ENCODE measurements at regions not wholly inside any gene's neighbourhood (a gene's known extent, or its start where the extent isn't known, plus 50 kb on each side); places are given as distances from the start of the nearest gene placed in this dataset.
A peak's percentile ranks its signal among the peaks of the same experiment; 100 is the strongest.
"Not testable (repeated sequence)": the region's sequence is repeated elsewhere in the genome, so short reads cannot be mapped to it uniquely, and the experiment has no call there.

DNA sequence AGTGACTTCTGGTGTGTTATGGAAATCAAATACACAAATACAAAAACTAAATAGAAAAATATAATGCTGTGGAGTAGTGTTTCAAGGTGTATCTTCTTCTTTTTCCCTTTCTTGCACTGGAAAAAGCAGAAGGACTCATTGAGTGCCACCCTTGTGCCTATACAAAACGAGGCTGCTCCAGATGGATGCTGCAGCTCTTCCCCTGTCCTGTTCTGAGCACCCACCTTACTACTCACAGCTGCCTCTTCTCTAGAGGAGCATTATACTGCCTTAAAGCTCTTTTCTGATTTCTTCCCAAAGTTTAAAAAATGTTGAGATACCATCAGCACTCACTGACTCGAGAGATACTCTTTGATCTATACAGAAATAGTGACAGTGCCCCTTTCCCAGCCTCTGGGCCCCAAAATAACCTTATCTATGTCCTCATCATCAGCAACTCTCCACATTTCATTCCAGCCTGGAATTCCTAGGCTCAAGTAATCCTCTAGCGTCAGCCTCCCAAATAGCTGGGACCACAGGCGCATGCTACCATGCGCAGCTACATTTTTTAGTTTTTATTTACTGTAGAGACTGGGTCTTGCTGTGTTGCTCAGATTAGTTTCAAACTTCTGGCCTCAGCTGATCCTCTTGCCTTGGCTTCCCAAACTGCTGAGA is 1356.1 kb upstream of the NRXN1 start:
- no peak for DNase-seq (ENCODE audit: low spot score)

DNA sequence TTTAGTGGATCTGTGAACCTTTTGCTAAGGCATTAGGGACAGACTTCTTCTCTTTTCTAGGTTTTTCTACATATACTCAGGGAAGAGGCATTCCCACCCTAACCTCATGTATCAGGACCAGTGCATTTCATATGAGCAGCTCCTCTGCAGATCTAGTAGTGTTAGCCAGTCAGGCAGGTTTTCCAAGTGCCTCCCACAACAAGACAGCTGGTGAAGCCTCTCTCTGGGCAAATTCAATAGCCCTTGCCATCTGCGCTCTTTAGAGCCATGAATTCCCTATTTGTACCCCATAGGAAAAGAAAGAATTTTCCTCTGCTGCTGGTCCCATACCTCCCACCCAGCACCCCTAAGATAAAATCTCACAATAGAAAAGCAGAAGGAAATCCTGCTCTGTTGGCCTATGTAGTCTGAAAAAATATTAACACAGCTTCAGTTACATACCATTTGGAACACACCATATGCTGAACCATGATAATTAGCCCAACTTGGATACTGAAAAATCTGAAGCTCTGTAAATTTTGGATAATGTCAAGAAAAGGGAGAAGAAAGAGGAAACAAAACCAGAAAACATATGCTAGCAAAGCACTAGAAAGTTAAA is 1354.6 kb upstream of the NRXN1 start:
- peak; percentile 2 for DNase-seq (ENCODE audit: low spot score)

DNA sequence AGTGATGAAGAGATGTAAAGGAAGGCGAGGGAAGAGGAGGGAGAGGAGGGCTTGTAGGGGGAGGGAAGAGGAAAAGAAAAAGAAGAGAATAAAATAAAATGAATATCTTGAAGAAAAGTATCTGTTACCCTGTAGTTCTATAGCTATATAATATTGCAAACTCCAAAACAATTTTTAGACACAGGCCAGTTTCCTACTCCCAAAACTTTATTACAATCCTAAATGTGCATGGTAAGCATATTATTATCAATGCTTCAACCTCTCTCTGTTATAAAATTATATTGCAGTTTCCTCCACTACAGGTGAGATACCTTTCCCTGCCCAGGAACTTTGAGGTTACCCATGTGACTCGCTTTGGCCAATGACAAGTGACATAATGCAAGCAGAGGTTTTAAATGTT is 1351.6 kb upstream of the NRXN1 start:
- DNase-seq (ENCODE audit: low spot score), result no peak

DNA sequence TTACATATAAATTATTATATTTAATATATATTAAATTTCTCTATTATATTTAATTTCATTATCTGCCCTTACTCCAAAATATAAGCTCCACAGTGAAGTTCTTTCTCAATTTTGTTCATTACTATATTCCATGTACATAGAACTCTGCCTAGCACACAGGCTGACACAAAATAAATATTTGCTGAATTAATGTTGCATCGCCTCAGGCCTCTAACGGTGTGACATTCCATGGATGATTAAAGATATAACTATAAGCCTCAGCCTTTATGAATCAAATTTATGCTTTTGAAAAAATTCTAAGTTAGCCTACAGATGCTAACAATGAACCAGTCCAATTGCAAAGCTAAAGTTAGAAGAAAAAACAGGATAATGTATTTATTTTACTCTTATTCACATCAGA is 1337.2 kb upstream of the NRXN1 start:
- no peak for DNase-seq (ENCODE audit: low spot score)

DNA sequence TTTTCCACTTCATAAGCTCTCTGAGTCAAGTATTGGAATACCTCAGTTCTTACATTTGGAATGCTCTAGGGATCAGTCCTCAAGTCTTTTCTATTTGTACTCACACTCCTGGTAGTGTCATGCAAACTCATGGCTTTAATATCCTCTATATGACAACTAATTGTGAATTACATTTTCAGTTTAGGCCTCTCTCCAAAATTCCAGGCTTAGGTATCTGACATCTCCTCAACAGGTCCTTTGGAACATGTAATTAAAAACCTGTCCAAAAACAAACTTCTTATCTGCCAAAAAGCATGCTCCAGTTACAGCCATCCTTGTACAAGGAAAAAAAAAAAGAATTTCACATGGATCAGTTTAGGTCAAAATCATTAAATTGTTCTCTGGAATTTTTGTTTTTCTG is 1336.2 kb upstream of the NRXN1 start:
- DNase-seq (ENCODE audit: low spot score), result no peak

DNA sequence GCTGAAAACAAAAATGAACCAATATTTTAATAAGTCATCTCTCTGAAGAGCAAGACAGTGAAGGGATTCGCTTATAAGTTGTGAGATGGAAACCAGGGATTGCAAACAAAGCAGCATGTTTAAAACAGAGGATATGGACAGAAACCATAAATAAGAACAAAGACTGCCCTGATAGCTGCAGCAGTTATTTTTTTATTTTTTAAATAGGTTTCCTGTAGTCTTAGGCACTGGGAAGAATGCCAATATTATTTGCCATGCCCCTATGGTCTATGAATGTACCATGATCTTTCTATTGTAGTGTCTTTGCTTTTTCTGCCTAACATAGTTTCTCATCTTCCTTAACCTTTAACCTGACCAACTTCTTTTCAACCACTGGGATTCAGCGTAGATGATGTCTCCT is 1334.0 kb upstream of the NRXN1 start:
- no peak for DNase-seq (ENCODE audit: low spot score)

DNA sequence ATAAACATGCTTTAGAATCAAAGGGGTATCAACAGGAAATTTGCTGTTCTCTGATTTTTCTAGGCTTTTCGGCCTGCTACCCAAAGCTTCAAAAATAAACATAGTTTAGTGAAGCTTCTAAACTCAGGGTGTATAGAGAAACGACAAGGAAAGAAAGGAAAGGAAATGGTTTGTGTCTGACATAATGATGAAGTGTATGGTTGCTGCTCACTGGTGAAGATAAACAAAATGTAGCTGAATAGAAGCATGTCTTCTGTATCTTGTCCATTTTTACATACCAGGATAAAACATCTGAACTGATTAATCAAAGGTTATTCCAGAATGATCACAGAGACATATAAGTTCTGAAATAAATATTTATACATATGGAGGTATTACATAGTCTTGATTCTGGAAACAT is 1324.6 kb upstream of the NRXN1 start:
- DNase-seq (ENCODE audit: low spot score), result no peak

DNA sequence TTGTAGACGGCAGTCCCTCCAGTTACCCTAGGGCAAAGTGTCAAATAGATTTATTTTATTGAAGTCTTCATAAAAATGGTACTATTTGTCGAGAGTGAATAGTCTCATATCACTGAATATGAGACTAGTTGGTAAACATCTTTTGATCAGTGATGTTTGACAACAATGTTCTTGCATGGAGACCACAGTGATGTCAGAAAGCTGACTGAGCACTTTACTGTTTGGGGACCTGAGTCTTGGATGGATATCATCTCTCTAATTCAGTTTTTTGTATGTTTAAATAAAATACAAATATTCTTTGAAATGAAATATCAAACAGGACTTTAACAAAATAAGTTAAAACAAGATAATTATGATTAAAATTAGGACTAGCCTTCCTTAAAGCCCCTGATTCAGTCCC is 1315.4 kb upstream of the NRXN1 start:
- DNase-seq (ENCODE audit: low spot score), result no peak

DNA sequence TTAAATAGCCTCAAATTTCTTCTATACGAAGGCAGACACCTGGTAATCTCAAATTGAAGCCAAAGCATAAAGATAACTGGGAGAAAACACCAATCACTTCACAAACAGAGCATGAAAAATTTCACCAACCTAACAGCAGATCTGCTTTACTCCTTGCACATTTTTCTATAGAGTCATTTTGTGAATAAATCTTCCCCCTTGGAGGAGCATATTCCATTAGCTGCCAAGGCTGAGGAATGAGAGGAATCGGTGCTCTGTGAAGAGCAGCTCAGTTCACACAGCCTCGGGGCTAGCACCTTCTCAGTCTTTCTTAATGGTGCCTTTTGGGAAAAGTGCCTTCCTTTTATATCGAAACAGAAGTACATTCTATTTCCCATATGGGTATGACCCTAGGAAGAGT is 1313.7 kb upstream of the NRXN1 start:
- DNase-seq (ENCODE audit: low spot score), result no peak

DNA sequence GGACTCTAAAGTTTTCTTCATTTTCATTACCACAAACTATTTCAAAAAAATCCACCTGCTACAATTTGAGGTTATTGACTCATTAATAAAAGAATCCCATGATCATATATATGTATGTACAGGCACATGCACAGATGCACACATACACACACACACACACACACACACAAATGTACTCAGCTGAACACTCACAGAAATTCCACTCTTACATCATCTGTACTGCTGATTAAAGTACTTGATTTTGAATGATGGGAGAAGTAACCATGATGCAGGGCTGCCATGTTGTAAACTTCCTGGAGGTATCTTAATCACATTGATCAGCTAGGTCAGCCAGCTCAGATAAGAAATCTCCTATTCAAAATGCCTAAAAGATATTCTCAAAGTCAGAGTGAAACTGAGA is 1313.2 kb upstream of the NRXN1 start:
- DNase-seq (ENCODE audit: low spot score), result no peak

DNA sequence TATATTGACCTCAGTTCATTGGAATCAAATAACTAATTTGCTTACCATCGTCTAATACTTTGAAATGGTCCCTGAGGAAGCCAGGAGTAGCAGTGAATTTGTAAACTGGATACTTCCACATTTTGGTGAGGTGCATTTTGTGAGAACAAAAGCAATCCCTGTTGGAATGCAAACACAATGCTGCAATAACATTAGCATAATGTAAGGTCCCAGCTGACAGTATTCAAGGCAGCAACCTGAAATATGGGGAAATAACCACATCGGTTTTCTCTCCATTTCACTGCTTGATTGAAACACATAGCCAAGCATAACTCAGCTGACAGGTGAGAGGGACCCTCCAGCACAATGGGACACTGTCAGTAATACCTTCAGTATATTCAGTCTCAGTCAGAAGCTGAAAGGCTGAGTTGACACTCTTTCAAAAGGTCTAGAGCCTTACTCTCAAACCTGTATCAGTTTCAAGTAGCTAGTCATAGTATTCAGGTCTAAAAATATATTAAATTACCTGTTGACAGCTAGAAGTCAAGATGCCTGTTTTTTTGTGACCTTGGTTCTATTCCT is 1311.9 kb upstream of the NRXN1 start:
- DNase-seq (ENCODE audit: low spot score), result no peak

DNA sequence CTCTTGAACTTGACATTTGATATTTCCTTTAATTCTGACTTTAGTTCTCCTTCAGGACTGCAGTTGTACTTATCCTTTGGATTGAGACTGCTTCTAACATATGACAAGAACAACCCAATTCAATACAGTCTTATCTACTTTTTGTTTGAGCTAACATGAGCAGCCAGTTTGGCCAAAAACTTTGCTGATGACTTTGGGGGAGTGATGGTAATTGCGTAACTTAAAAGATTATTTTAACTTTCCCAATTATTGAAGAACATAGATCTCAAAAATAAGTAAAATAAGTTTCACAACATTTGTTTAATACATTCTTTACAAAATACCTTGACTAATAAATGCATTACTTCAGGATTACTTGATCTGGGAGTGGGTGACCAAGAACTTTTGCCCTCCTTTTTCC is 1311.1 kb upstream of the NRXN1 start:
- no peak for DNase-seq (ENCODE audit: low spot score)

DNA sequence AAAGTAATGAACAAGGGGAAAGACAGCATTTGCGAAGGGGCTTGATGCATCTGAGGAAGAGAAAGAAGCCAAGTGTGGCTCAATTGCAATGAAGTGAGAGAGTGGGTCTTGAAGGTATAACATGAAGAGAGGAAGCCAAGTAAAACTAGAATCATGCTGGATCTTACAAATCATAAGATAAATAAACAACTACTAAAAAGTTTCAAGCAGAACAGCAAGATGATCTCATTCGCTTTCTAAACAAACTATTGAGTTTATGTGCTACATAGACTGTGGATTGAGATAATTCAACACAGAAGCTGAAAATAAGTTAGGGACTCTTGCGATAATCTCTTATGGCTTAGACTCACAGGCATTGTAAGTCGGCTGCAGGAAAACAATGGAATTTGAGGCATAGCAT is 1310.5 kb upstream of the NRXN1 start:
- no peak for DNase-seq (ENCODE audit: low spot score)

DNA sequence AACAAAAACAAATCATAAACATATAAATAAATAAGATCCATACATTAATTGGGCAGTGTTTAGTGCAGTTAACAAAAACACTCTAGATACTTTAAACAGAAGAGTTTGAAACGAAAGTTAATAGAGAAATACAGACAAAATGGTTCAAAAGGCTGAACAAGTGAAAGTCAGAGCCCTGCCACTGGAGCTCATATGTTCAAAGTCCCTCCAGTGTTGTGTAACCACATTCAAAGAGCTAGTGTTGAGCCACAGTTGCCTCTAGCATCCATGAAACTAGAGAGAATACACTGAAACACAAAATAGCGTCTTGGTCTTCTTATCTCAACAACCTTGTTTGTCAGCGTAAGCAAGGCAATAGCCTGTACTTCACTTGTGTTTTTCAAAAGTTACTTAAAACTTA is 1309.8 kb upstream of the NRXN1 start:
- DNase-seq (ENCODE audit: low spot score), result no peak

DNA sequence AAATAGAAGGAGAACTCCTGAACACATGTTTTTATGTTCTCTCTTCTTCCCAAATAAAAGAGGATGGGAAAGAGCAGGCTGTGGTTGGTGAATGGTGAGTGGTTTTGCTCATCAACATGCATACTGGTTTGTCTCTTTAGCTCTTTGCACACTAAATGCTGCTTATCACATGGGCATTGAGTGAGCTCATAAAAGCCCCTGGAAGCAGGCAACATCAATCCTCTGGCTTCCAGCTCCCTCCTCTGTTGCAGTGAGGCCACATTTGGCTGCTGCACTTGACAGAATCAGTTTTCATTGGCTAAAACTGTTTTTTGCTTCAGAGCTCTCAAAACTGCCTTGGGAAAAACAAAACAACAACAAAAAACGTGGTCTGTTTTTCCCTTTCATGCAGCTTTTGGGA is 1308.2 kb upstream of the NRXN1 start:
- DNase-seq (ENCODE audit: low spot score), result no peak

DNA sequence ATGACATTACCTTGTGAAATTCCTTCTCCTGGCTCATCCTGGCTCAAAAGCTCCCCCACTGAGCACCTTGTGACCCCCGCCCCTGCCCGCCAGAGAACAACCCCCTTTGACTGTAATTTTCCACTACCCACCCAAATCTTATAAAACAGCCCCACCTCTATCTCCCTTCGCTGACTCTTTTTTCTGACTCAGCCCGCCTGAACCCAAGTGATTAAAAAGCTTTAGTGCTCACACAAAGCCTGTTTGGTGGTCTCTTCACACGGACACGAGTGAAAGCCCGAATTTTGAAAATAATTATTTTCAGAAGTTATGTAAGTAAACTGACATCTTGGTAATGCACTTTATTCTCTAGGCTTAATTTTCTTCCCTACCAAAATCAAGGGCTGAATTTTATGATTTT is 1305.9 kb upstream of the NRXN1 start:
- not testable (repeated sequence) for DNase-seq (ENCODE audit: low spot score)

DNA sequence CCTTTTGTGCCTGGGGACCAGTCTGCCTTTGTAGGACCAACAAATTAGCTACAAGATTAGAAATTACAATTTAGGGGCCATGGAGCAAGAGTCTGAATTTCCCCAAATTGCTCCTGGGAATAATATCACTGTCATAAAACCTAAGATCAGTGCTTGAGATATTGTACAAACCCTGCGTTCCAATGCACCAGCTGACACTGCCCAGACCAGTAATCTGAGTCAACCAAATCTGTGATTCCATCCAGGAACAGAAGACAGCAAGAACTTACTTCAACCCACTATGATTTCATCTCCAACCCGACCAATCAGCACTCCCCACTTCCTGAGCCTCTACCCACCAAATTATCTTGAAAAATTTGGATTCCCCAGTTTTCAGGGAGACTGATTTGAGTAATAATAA is 1305.0 kb upstream of the NRXN1 start:
- DNase-seq (ENCODE audit: low spot score), result no peak

DNA sequence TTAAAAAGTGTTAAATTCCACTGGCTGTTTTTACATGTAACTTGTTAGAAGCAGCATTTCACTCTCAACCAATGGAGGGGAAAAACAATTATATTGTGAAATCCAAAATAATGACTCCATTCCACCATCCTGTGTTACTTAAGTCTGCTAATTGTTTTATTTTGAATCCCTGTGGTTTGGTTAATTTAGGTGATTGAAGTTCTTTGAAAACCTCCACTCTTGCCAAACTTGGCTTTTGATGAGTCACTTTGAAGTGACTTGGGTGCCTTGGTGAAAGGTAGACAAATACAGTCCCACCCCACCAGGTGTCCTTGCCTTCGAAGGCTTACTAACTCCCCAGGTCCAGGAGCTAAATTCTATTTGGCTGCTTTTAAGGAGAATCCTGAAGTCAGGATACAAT is 1303.8 kb upstream of the NRXN1 start:
- DNase-seq (ENCODE audit: low spot score), result no peak

DNA sequence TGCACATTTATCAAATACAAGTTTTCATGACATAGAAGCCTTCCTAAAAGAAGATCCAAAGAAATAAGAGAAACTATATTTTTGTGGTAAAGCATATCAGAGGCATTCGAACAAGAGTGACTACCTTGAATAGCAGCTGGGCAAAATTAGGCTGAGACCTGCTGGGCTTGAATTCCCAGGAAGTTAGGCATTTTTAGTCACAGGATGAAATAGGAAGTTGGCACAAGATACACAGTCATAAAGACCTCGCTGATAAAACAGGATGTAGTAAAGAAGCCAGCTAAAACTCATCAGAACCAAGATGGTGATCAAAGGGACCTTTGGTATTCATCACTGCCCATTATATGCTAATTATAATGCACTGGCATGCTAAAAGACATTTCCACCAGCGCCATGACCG is 1302.3 kb upstream of the NRXN1 start:
- DNase-seq (ENCODE audit: low spot score), result no peak

DNA sequence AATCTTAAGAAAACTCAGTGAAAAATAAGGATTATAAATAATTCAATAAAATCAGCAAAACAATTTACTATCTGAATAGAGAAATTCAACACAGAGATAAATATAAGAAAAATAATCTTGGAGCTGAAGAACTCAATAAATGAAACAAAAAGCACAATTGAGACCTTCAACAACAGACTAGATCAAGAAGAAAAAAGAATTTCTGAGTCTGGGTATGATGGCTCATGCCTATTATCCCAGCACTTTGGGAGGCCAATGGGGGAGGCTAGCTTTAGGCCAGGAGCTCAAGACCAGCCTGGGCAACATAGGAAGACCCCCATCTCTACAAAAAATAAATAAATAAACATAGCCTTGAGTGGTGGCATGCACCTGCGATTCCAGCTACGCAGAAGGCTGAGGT is 1295.7 kb upstream of the NRXN1 start:
- DNase-seq (ENCODE audit: low spot score), result no peak

DNA sequence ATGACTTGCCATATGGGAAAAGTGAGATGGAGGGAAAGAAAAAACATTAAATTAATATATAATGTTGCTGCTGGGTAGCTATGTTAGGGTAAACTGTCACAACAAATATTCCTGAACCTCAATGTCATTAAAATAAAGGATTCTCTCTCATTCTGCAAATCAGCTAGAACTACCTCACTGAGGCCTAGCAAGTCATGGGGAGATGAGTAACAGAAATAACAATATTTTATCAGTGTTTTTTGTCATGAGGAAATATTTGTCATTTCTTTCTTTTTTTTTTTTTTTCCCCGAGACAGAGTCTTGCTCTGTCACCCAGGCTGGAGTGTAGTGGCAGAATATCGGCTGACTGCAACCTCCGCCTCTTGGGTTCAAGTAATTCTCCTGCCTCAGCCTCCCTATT is 1282.3 kb upstream of the NRXN1 start:
- no peak for DNase-seq (ENCODE audit: low spot score)

DNA sequence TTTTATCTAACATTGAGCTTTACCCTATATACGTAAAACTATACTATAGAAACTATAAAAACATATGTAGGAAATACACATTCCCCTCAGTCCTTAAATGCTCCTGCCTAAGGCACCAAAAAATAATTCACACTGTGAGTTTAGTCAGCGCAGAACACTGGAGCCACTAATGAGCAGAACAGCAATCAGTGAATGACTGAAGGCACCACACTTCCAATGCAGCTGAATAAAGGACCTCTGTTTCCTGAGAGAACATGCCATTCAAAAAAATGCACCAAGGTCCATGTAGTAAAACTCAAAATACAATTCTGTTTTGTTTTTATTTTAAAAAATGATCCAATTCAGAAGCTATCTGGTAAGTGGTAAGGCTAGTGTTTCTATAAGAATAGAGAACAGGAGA is 1280.6 kb upstream of the NRXN1 start:
- DNase-seq (ENCODE audit: low spot score), result peak; percentile 34

DNA sequence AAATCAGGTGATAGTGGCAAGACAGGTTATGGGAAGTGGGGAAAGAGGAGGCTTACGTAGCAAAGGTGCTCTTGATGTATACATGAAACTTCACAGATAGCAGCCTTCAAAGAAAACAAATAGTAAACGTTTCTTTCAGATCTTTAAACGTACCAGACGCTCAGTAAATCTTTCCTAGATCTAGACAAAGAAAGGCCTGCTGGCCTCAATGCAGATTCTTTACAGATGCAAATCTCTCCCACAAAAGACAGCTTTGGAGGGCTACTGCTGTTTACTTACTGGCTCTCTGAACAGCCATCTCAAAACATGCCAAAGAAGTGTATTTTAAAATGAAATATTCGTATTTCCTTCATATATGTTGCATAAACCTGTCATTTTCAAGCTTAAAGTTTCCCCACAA is 1279.9 kb upstream of the NRXN1 start:
- no peak for DNase-seq (ENCODE audit: low spot score)

DNA sequence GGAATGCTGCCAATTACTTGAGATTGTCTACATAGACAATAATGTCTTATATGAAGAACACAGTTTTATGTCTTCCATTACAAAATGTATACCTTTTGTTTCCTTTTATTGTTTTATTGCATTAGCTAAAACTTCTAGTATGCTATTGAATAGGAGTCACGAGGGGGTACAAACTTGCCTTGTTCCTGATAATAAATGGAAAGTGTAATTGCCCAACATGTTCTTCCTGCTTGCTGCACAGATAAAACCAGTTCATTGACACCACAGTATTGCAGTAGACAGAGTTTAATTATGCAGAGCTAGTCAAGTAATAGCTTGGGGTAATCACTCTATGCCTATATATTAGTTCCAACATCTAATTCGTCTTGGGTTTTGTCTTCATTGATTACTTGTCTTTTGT is 1276.2 kb upstream of the NRXN1 start:
- no peak for DNase-seq (ENCODE audit: low spot score)

Measured in pons (tissue), 1 donor.